ENCODE measurements at regions not wholly inside any gene's neighbourhood (a gene's known extent, or its start where the extent isn't known, plus 50 kb on each side); places are given as distances from the start of the nearest gene placed in this dataset.
A peak's percentile ranks its signal among the peaks of the same experiment; 100 is the strongest.

- no peak for DNase-seq (ENCODE audit: low spot score)
Observed at GRCh38 chr6:159099961-159100360, 55.2 kb upstream of the TAGAP start.

GRCh38 chr6:159099276-159099675 lies 54.5 kb upstream of the TAGAP start:
- DNase-seq (ENCODE audit: low spot score): no peak

DNA sequence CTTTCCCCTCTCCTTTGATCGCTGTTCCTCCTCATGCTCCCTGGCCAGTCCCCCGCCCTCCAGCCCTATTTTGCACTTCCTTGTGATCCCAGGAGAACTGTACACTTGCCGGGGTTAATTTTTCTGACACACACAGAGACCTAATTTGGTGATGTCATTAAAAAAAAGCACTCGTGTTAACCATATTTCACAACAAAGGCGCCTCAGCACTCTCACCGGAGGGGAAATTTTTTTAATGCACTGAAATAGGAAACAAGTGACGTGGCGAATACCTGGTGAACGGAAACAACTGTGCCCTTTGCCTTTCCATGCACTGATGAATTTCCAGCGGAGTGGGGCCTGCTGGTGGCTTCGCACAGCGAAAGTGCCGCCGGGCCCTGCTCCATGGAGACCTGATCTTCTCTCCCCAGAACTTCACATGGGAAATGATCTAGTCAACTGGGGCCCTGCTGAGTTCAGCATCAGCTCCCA lies 53.9 kb upstream of the TAGAP start:
- DNase-seq (ENCODE audit: low spot score): peak; percentile 73

GRCh38 chr6:159097256-159097655 lies 52.5 kb upstream of the TAGAP start:
- DNase-seq (ENCODE audit: low spot score): no peak

- no peak for DNase-seq (ENCODE audit: low spot score)
Observed at GRCh38 chr6:159095616-159096015, 50.8 kb upstream of the TAGAP start.

- no peak for DNase-seq (ENCODE audit: low spot score)
Observed at GRCh38 chr6:159094444-159095252, 49.9 kb upstream of the TAGAP start.
